Colonic mucosa (tissue), 4 donors: ENCODE measurements at regions not wholly inside any gene's neighbourhood (a gene's known extent, or its start where the extent isn't known, plus 50 kb on each side); places are given as distances from the start of the nearest gene placed in this dataset.
A peak's percentile ranks its signal among the peaks of the same experiment; 100 is the strongest.

Experiments
- DNase-seq: peaks from one replicate; pipeline ENCODE4 v3.0.0-alpha.2; 2020
- H3K27ac ChIP-seq: fragments of 200-600 bp; one replicate; pipeline ENCODE4 v1.8.0; 2021
- H3K27me3 ChIP-seq: fragments of 200-600 bp; one replicate; pipeline ENCODE4 v1.8.0; 2021
- H3K36me3 ChIP-seq: fragments of 200-600 bp; one replicate; pipeline ENCODE4 v1.8.0; 2021
- H3K4me1 ChIP-seq: fragments of 200-600 bp; one replicate; pipeline ENCODE4 v1.8.0; 2021; ENCODE audit warnings: mild to moderate bottlenecking
- H3K4me3 ChIP-seq: fragments of 200-600 bp; one replicate; pipeline ENCODE4 v1.8.0; 2021
- H3K9ac ChIP-seq, 2 donors: one replicate each; pipeline ENCODE4 v1.7.0; 2013; ENCODE audit warnings: control low read depth in 2 of 2, low read depth in 2 of 2, low read length in 2 of 2
- H3K9me3 ChIP-seq: fragments of 200-600 bp; one replicate; pipeline ENCODE4 v1.8.0; 2021
- CTCF ChIP-seq: fragments of 200-600 bp; IDR thresholded peaks from one replicate; pipeline ENCODE4 v1.8.0; 2022; ENCODE audit warnings: antibody characterized with exemption, mild to moderate bottlenecking
- intact Hi-C: fragments of 100-400 bp; cut with DNase I; formaldehyde crosslinking; loops from one replicate; pipeline ENCODE4 v1.14.1; 2022
- donor health status: healthy.
- donor health status: DM: no; HTN: no; CAD: no.
- donor health status: DM: no; HTN: no; CAD: no.

- intact Hi-C loops = no loop called here
- H3K36me3 ChIP-seq = no peaks in the 10 kb centered on the region
- TF ChIP-seq CTCF = no peak
- H3K4me3 ChIP-seq = no peak overlapping the region
- no peak for DNase-seq
- no peaks in the 10 kb centered on the region for H3K4me1 ChIP-seq
- no peaks in the 10 kb centered on the region for H3K9me3 ChIP-seq
- no peaks in the 10 kb centered on the region for H3K27me3 ChIP-seq
- no peak overlapping the region for H3K9ac ChIP-seq
- H3K27ac ChIP-seq = no peak overlapping the region
Measured at GRCh38 chr17:71208111-71208704, 912.6 kb upstream of the SOX9 start.

- intact Hi-C loops = no loop called here
- H3K36me3 ChIP-seq = no peaks in the 10 kb centered on the region
Measured at GRCh38 chr17:71213936-71214335, 906.9 kb upstream of the SOX9 start.

GRCh38 chr17:71217769-71218168 lies 903.1 kb upstream of the SOX9 start:
- intact Hi-C loops = no loop called here

More at GRCh38 chr17:71213936-71214335, 906.9 kb upstream of the SOX9 start:
- Histone ChIP-seq H3K4me1 (no peaks in the 10 kb centered on the region), H3K9ac (no peak overlapping the region), H3K27me3 (no peaks in the 10 kb centered on the region), H3K27ac (no peak overlapping the region), H3K9me3 (no peaks in the 10 kb centered on the region), H3K4me3 (no peak overlapping the region)
- DNase-seq = no peak
- no peak for TF ChIP-seq CTCF

GRCh38 chr17:71224824-71225575 lies 895.8 kb upstream of the SOX9 start:
- DNase-seq = peak; percentile 19
- no peak for TF ChIP-seq CTCF
- Histone ChIP-seq H3K9ac (no peak overlapping the region), H3K4me1 (no peaks in the 10 kb centered on the region), H3K27ac (no peak overlapping the region), H3K9me3 (no peaks in the 10 kb centered on the region), H3K4me3 (no peak overlapping the region), H3K36me3 (no peaks in the 10 kb centered on the region), H3K27me3 (no peaks in the 10 kb centered on the region)
- intact Hi-C loops = no loop called here

More at GRCh38 chr17:71217769-71218168, 903.1 kb upstream of the SOX9 start:
- TF ChIP-seq CTCF = no peak
- DNase-seq = no peak
- no peaks in the 10 kb centered on the region for H3K9me3 ChIP-seq
- no peaks in the 10 kb centered on the region for H3K4me1 ChIP-seq
- H3K4me3 ChIP-seq = no peak overlapping the region
- no peaks in the 10 kb centered on the region for H3K27me3 ChIP-seq
- no peaks in the 10 kb centered on the region for H3K36me3 ChIP-seq
- no peak overlapping the region for H3K9ac ChIP-seq
- H3K27ac ChIP-seq = no peak overlapping the region

- Histone ChIP-seq H3K27ac (no peak overlapping the region), H3K9me3 (no peaks in the 10 kb centered on the region), H3K36me3 (no peaks in the 10 kb centered on the region), H3K9ac (no peak overlapping the region), H3K27me3 (no peaks in the 10 kb centered on the region), H3K4me3 (no peak overlapping the region), H3K4me1 (no peaks in the 10 kb centered on the region)
- intact Hi-C loops = no loop called here
- no peak for TF ChIP-seq CTCF
- no peak for DNase-seq
Measured at GRCh38 chr17:71227841-71228240, 893.0 kb upstream of the SOX9 start.
